Muscle layer of duodenum (tissue), 2 donors: ENCODE measurements at regions not wholly inside any gene's neighbourhood (a gene's known extent, or its start where the extent isn't known, plus 50 kb on each side); places are given as distances from the start of the nearest gene placed in this dataset.

ENCODE experiments used
- H3K27ac ChIP-seq: one replicate; pipeline ENCODE4 v1.7.0; 2013; ENCODE audit warnings: mild to moderate bottlenecking, low read length
- H3K27me3 ChIP-seq: one replicate; pipeline ENCODE4 v1.7.0; 2013; ENCODE audit warnings: low read depth, mild to moderate bottlenecking, control low read depth, low read length
- H3K36me3 ChIP-seq, 2 donors: one replicate each; pipeline ENCODE4 v1.7.0; 2013; ENCODE audit warnings: low read length in 2 of 2, control low read depth in 1 of 2, mild to moderate bottlenecking in 1 of 2; ENCODE audit not compliant: insufficient read depth in 2 of 2, control insufficient read depth in 1 of 2
- H3K4me1 ChIP-seq, 2 donors: one replicate each; pipeline ENCODE4 v1.7.0; 2013; ENCODE audit warnings: low read length in 2 of 2, mild to moderate bottlenecking in 2 of 2, control low read depth in 1 of 2, moderate library complexity in 1 of 2; ENCODE audit not compliant: insufficient read depth in 2 of 2, control insufficient read depth in 1 of 2
- H3K4me3 ChIP-seq, 2 donors: one replicate each; pipeline ENCODE4 v1.7.0; 2013; ENCODE audit warnings: low read length in 2 of 2, low read depth in 1 of 2, mild to moderate bottlenecking in 1 of 2
- H3K9me3 ChIP-seq, 2 donors: one replicate each; pipeline ENCODE4 v1.7.0; 2013; ENCODE audit warnings: low read length in 2 of 2, control low read depth in 1 of 2, mild to moderate bottlenecking in 1 of 2; ENCODE audit not compliant: control insufficient read depth in 1 of 2
- donor health status: healthy.

GRCh38 chr2:66981074-66981473 lies 416.1 kb upstream of the ETAA1 start:
- Histone ChIP-seq H3K27ac (no peak overlapping the region), H3K36me3 (no peaks in the 10 kb centered on the region), H3K27me3 (no peaks in the 10 kb centered on the region), H3K9me3 (no peaks in the 10 kb centered on the region), H3K4me1 (peaks cover 0 to 9% of the 10 kb centered on the region in 2 donors), H3K4me3 (no peak overlapping the region)

- Histone ChIP-seq H3K4me1 (peaks cover 0 to 11% of the 10 kb centered on the region in 2 donors), H3K9me3 (no peaks in the 10 kb centered on the region), H3K4me3 (no peak overlapping the region), H3K36me3 (no peaks in the 10 kb centered on the region), H3K27ac (no peak overlapping the region), H3K27me3 (no peaks in the 10 kb centered on the region)
These were observed 414.4 kb upstream of the ETAA1 start for GRCh38 chr2:66982766-66983165.

GRCh38 chr2:66984864-66985263 lies 412.3 kb upstream of the ETAA1 start:
- H3K36me3 ChIP-seq, result no peaks in the 10 kb centered on the region
- peaks cover 0 to 11% of the 10 kb centered on the region in 2 donors for H3K4me1 ChIP-seq
- H3K27me3 ChIP-seq, result no peaks in the 10 kb centered on the region
- H3K27ac ChIP-seq, result no peak overlapping the region
- H3K4me3 ChIP-seq, result no peak overlapping the region
- no peaks in the 10 kb centered on the region for H3K9me3 ChIP-seq

GRCh38 chr2:66985906-66986305 lies 411.2 kb upstream of the ETAA1 start:
- H3K4me3 ChIP-seq, result no peak overlapping the region
- H3K9me3 ChIP-seq, result no peaks in the 10 kb centered on the region
- no peaks in the 10 kb centered on the region for H3K27me3 ChIP-seq
- H3K27ac ChIP-seq, result no peak overlapping the region
- H3K4me1 ChIP-seq, result peaks cover 0 to 11% of the 10 kb centered on the region in 2 donors
- H3K36me3 ChIP-seq, result no peaks in the 10 kb centered on the region

- peaks cover 0 to 11% of the 10 kb centered on the region in 2 donors for H3K4me1 ChIP-seq
- H3K9me3 ChIP-seq, result no peaks in the 10 kb centered on the region
- no peak overlapping the region for H3K27ac ChIP-seq
- no peaks in the 10 kb centered on the region for H3K27me3 ChIP-seq
- H3K36me3 ChIP-seq, result no peaks in the 10 kb centered on the region
- H3K4me3 ChIP-seq, result no peak overlapping the region
These were observed 409.4 kb upstream of the ETAA1 start for GRCh38 chr2:66987733-66988132.

- H3K9me3 ChIP-seq, result no peaks in the 10 kb centered on the region
- no peak overlapping the region for H3K4me3 ChIP-seq
- peaks cover 0 to 6% of the 10 kb centered on the region in 2 donors for H3K4me1 ChIP-seq
- H3K36me3 ChIP-seq, result no peaks in the 10 kb centered on the region
- H3K27ac ChIP-seq, result no peak overlapping the region
- no peaks in the 10 kb centered on the region for H3K27me3 ChIP-seq
These were observed 402.5 kb upstream of the ETAA1 start for GRCh38 chr2:66994654-66995053.

GRCh38 chr2:66995636-66996035 lies 401.5 kb upstream of the ETAA1 start:
- Histone ChIP-seq H3K4me3 (no peak overlapping the region), H3K9me3 (no peaks in the 10 kb centered on the region), H3K27ac (no peak overlapping the region), H3K36me3 (no peaks in the 10 kb centered on the region), H3K4me1 (peaks cover 0 to 6% of the 10 kb centered on the region in 2 donors), H3K27me3 (no peaks in the 10 kb centered on the region)

GRCh38 chr2:67002618-67003371 lies 394.3 kb upstream of the ETAA1 start:
- Histone ChIP-seq H3K36me3 (no peaks in the 10 kb centered on the region), H3K27ac (no peak overlapping the region), H3K4me3 (no peak overlapping the region), H3K4me1 (no peaks in the 10 kb centered on the region), H3K27me3 (no peaks in the 10 kb centered on the region), H3K9me3 (no peaks in the 10 kb centered on the region)

- H3K4me1 ChIP-seq, result no peaks in the 10 kb centered on the region
- no peaks in the 10 kb centered on the region for H3K27me3 ChIP-seq
- no peak overlapping the region for H3K4me3 ChIP-seq
- no peaks in the 10 kb centered on the region for H3K9me3 ChIP-seq
- no peaks in the 10 kb centered on the region for H3K36me3 ChIP-seq
- H3K27ac ChIP-seq, result no peak overlapping the region
These were observed 390.7 kb upstream of the ETAA1 start for GRCh38 chr2:67006373-67006960.

GRCh38 chr2:67008155-67008554 lies 389.0 kb upstream of the ETAA1 start:
- Histone ChIP-seq H3K9me3 (no peaks in the 10 kb centered on the region), H3K4me1 (no peaks in the 10 kb centered on the region), H3K27me3 (no peaks in the 10 kb centered on the region), H3K36me3 (no peaks in the 10 kb centered on the region), H3K4me3 (no peak overlapping the region), H3K27ac (no peak overlapping the region)

- Histone ChIP-seq H3K9me3 (no peaks in the 10 kb centered on the region), H3K36me3 (no peaks in the 10 kb centered on the region), H3K27me3 (no peaks in the 10 kb centered on the region), H3K4me3 (no peak overlapping the region), H3K4me1 (no peaks in the 10 kb centered on the region), H3K27ac (no peak overlapping the region)
These were observed 385.0 kb upstream of the ETAA1 start for GRCh38 chr2:67012165-67012564.

- no peaks in the 10 kb centered on the region for H3K9me3 ChIP-seq
- H3K27me3 ChIP-seq, result no peaks in the 10 kb centered on the region
- H3K27ac ChIP-seq, result no peak overlapping the region
- no peaks in the 10 kb centered on the region for H3K4me1 ChIP-seq
- H3K4me3 ChIP-seq, result no peak overlapping the region
- no peaks in the 10 kb centered on the region for H3K36me3 ChIP-seq
These were observed 383.3 kb upstream of the ETAA1 start for GRCh38 chr2:67013821-67014220.
